T-helper 17 cell (primary cell): ENCODE measurements at regions not wholly inside any gene's neighbourhood (a gene's known extent, or its start where the extent isn't known, plus 50 kb on each side); places are given as distances from the start of the nearest gene placed in this dataset.
"Not testable (repeated sequence)": the region's sequence is repeated elsewhere in the genome, so short reads cannot be mapped to it uniquely, and the experiment has no call there.

ENCODE experiments used
- ATAC-seq: fragments of 150-1000 bp; cut with Tn5 transposase; 2 replicates; pipeline ENCODE4 v1.10.0; 2021; ENCODE audit warnings: mild to moderate bottlenecking, moderate library complexity
- DNase-seq, 3 donors: peaks; one replicate each; pipeline versions ENCODE4 v3.0.0 to v3.0.0-alpha.2; 2020 to 2021
- H3K9me3 ChIP-seq: one replicate; pipeline ENCODE4 v1.7.0; 2013; ENCODE audit warnings: low read length, mild to moderate bottlenecking; ENCODE audit not compliant: control insufficient read depth, poor library complexity, severe bottlenecking
- H3K27ac Mint-ChIP-seq: one replicate; pipeline ENCODE4 v1.8.0; 2022; ENCODE audit warnings: mild to moderate bottlenecking, moderate library complexity, mixed read lengths
- H3K27me3 Mint-ChIP-seq: one replicate; pipeline ENCODE4 v1.8.0; 2022; ENCODE audit warnings: mixed read lengths
- H3K36me3 Mint-ChIP-seq: one replicate; pipeline ENCODE4 v1.8.0; 2022; ENCODE audit warnings: low read depth, mixed read lengths
- H3K4me1 Mint-ChIP-seq: one replicate; pipeline ENCODE4 v1.8.0; 2022; ENCODE audit warnings: mild to moderate bottlenecking, mixed read lengths
- H3K4me3 Mint-ChIP-seq: one replicate; pipeline ENCODE4 v1.8.0; 2022; ENCODE audit warnings: mild to moderate bottlenecking, moderate library complexity, mixed read lengths

DNA sequence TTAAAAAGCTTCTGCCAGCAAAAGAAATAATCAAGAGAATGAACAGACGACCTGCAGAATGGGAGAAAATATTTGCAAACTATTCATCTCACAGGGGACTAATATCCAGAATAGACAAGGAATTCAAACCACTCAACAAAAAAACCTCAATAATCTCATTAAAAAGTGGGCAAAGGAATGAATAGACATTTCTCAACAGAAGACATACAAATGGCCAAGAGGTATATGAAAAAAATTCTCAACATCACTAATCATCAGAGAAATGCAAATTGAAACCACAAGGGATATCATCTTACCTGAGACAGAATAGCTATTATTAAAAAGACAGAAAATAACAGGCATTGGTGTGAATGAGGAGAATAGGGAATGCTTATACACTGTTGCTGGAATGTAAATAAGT, 270.0 kb downstream of the DACT1 start:
- H3K9me3 ChIP-seq, result no peaks in the 10 kb centered on the region
- H3K27ac Mint-ChIP-seq, result no peak overlapping the region
- H3K27me3 Mint-ChIP-seq, result peaks cover 8% of the 10 kb centered on the region
- no peaks in the 10 kb centered on the region for H3K4me1 Mint-ChIP-seq
- DNase-seq (no peak), ATAC-seq (no peak)
- H3K36me3 Mint-ChIP-seq, result no peaks in the 10 kb centered on the region
- H3K4me3 Mint-ChIP-seq, result no peak overlapping the region

DNA sequence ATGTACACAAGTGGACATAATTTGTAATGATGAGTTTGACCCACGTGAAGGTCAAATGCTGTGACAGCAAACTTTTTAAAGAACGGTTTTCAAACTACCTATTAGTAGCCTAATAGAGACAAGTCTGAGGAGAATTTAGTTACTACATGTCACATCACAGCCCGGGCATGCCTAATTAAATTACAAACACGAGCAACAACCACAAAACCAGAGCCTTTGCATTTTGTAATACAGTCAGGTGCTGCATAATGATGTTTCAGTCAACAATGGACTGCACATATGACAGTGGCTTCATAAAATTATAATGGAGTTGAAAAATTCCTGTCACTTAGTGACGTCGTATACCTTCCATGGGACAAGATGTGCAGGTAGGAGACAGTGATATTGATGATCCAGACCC, 274.5 kb downstream of the DACT1 start:
- no peaks in the 10 kb centered on the region for H3K36me3 Mint-ChIP-seq
- ATAC-seq (no peak), DNase-seq (no peak)
- H3K4me3 Mint-ChIP-seq, result no peak overlapping the region
- H3K27me3 Mint-ChIP-seq, result peaks cover 9% of the 10 kb centered on the region
- H3K4me1 Mint-ChIP-seq, result no peaks in the 10 kb centered on the region
- H3K9me3 ChIP-seq, result no peaks in the 10 kb centered on the region
- no peak overlapping the region for H3K27ac Mint-ChIP-seq

DNA sequence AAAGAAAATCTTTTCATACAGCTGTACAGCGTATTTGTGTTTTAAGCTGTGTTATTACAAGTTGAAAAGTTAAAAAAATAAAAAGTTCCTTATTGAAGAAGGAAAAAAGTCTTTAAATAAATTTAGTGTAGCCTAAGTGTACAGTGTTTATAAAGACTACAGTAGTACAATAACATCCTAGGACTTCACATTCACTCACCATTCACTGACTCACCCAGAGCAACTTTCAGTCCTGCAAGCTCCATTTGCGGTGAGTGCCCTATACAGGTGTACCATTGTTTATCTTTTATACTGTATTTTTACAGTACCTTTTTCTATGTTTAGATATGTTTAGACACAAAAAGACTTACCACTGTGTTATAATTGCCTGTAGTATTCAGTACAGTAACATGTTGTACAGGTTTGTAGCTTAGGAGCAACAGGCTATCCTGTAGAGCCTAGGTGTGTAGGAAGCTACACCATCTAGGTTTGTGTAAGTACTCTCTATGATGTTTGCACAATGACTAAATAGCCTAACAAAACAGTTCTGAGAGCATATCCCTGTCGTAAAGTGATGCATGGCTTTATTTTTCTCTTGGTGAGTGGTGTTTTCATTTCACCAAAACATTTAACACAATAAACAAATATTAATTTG, 275.2 kb downstream of the DACT1 start:
- H3K9me3 ChIP-seq, result no peaks in the 10 kb centered on the region
- ATAC-seq, result no peak
- H3K4me1 Mint-ChIP-seq, result no peaks in the 10 kb centered on the region
- H3K36me3 Mint-ChIP-seq, result no peaks in the 10 kb centered on the region
- no peak for DNase-seq
- H3K27ac Mint-ChIP-seq, result no peak overlapping the region
- H3K4me3 Mint-ChIP-seq, result no peak overlapping the region
- peaks cover 9% of the 10 kb centered on the region for H3K27me3 Mint-ChIP-seq

DNA sequence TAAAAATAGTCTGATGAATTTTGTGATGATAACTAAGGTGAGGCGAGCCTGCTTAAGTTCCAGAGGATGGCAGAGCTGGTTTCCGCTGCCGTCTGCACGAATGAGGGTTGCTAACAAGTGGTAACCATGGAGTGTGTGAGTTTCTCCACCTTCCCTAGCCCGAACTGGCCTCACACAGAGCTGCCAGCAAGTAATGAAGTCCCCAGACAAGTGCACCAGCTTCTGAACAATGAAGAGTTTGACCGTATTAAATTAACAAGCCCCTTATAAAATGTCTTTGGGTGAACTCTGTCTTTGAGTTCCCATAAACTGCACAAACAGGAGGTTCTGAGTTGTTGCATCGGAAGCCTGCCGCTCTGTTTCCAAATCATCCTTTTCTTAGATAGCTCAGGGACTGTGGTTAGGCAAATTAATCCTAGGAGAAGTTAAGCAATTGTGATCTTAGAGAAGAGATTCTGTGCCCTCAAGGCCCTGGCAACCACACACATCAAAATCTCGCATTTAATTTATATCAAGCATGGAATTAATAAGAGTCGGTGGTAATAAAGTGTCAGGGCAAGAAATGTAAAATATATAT, 274.1 kb upstream of the DAAM1 start:
- DNase-seq (no peak), ATAC-seq (no peak)
- Mint-ChIP-seq H3K4me1 (no peaks in the 10 kb centered on the region), H3K27ac (no peak overlapping the region), H3K4me3 (no peak overlapping the region), H3K36me3 (no peaks in the 10 kb centered on the region), H3K27me3 (peaks cover 9% of the 10 kb centered on the region)
- H3K9me3 ChIP-seq, result no peaks in the 10 kb centered on the region

DNA sequence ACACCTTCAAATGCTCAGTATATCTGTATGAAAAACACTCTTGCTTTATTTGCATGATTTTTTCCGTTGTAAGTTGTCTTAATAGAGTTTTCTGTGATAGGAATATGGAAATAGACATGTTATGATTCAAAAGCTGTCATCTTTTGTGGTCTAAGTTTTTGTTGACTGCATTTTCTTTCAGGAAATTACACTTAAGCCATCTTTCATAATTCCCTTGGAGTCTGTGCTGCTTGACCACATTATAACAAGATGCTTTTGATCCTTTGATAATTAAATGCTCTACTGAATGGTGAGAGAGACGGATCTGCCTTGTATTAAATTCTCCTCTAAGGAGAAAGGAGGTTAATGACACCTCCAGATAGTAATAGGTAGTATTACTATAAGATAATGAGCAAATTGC, 272.8 kb upstream of the DAAM1 start:
- Mint-ChIP-seq H3K27me3 (peaks cover 13% of the 10 kb centered on the region), H3K4me1 (no peaks in the 10 kb centered on the region), H3K36me3 (no peaks in the 10 kb centered on the region), H3K27ac (no peak overlapping the region), H3K4me3 (no peak overlapping the region)
- H3K9me3 ChIP-seq, result no peaks in the 10 kb centered on the region
- DNase-seq (no peak), ATAC-seq (no peak)

DNA sequence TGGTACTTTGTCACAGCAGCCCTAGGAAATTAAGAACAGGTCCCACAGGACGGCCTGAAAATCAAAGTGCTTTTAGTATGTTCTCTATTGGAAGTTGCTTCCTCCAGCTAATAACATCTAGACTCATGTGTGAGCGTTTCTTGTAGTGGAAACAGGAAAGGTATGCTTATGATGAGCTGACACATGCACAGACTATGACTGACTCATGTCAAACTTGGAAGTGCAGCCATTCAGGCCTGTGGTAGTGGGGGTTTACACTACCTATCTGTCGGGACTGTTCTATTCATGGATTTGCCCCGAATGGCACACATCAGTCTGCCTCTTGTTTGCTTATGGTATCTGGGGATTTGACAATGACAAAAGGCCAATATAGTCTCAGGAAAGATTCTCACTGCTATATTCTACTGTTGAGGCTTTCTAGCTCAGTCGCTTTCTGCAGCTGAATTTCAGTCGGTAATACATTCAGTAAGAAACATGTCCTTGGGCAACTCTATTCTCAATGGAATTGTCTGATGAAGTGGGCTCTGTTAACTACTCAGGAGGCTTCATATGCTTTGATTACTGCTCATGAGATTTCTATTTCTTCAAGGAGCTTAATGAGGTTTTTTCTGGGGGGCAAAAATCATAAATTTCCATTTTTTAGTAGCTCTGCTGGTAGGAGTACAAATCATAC, 270.3 kb upstream of the DAAM1 start:
- Mint-ChIP-seq H3K36me3 (no peaks in the 10 kb centered on the region), H3K27me3 (peaks cover 13% of the 10 kb centered on the region), H3K4me1 (no peaks in the 10 kb centered on the region), H3K27ac (no peak overlapping the region), H3K4me3 (no peak overlapping the region)
- no peaks in the 10 kb centered on the region for H3K9me3 ChIP-seq
- ATAC-seq, result no peak
- DNase-seq, result no peak

DNA sequence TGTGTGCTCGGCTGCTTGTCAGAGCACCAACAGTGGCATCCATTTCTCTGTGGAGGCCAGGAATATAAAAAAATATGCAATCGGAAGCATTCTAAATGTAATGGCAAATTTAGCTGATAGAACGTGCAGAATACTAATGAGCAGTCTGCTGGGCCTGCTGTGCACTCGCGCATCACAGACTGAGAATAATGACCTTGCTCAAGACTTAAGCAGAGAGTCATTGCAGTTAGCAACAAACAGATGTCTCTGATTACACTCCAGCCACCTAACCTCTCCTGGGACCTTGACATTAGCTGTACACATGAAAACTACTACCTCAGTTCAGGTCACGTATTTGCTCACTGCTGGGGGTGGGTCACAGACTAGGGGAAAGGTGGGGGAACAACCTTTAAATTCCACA, 269.2 kb upstream of the DAAM1 start:
- Mint-ChIP-seq H3K27ac (no peak overlapping the region), H3K36me3 (no peaks in the 10 kb centered on the region), H3K4me3 (no peak overlapping the region), H3K4me1 (no peaks in the 10 kb centered on the region), H3K27me3 (peaks cover 13% of the 10 kb centered on the region)
- no peaks in the 10 kb centered on the region for H3K9me3 ChIP-seq
- ATAC-seq (no peak), DNase-seq (no peak)

DNA sequence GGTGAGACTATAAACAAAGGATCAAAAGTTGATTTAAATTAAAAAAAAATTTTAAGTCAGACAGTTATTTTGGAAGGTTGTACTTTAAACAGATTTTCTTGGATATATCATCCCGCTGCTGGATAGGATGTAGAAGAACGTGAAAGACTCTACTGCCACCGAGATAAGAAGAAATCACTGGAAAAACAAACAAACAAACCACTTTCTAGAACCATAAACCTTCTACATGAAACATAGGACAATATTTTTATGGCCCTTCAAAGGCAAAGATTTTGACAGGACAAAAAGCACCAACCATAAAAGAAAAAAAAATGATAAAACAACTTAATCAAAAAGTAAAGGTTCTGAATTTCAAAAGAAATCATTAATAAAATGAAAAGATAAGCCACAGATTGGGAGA, 268.2 kb upstream of the DAAM1 start:
- DNase-seq, result no peak
- H3K27ac Mint-ChIP-seq, result no peak overlapping the region
- no peak for ATAC-seq
- no peaks in the 10 kb centered on the region for H3K4me1 Mint-ChIP-seq
- no peak overlapping the region for H3K4me3 Mint-ChIP-seq
- H3K36me3 Mint-ChIP-seq, result no peaks in the 10 kb centered on the region
- H3K9me3 ChIP-seq, result no peaks in the 10 kb centered on the region
- H3K27me3 Mint-ChIP-seq, result peaks cover 10% of the 10 kb centered on the region

DNA sequence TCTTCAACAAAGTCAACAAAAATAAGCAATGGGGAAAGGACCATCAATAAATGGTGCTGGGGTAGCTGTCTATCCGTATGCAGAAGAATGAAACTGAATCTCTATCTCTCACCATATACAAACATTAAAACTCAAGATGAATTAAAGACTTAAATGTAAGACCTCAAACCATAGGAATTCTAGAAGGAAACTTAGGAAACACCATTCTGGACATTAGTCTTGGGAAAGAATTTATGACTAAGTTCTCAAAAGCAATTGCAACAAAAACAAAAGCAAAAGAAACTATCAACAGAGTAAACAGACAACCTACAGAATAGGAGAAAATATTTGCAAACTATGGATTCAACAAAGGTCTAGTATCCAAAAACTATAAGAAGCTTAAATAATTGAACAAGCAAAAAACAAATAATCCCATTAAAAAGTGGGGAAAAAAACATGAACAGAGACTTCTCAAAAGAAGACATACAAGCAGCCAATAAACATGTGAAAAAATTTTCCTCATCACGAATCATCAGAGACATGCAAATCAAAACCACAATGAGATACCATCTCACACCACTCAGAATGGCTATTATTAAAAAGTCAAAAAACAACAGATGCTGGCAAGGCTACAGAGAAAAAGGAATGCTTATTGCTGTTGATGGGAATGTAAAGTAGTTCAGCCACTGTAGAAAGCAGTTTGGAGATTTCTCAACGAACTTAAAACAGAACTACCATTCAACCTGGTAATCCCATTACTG, 266.1 kb upstream of the DAAM1 start:
- H3K4me3 Mint-ChIP-seq, H3K4me1 Mint-ChIP-seq, H3K27me3 Mint-ChIP-seq, H3K27ac Mint-ChIP-seq, DNase-seq, ATAC-seq, H3K36me3 Mint-ChIP-seq, H3K9me3 ChIP-seq: not testable (repeated sequence)

DNA sequence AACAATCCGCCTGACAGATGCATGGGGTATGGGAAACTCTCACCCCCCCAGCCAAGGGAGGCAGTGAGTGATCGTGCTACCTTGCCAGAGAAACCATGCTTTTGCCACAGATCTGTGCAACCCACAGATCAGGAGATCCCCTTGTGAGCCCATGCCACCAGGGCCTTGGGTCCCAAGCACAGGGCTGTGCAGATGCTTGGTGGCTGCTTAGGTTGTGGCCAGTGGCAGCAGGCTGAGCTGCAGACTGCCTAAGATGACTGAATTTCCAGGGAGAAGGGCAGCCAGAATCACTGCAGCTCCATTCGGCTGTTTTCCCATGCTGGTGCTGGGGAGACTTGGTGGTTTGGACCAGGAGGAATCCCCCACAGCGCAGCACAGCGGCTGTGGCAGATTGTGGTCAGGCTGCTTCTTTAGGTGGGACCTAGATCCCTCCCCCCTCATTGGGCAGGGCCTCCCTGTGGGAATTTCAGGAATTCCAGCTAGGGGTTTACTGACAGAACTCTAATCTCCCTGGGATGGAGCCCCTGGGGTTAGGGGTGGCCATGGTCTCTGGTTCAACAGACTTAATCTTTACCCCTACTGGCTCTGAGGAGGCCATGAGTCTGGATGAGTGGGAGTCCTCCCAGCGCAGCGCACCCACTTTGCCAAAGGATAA, 264.6 kb upstream of the DAAM1 start:
- no peak for ATAC-seq
- Mint-ChIP-seq H3K4me1 (no peaks in the 10 kb centered on the region), H3K27me3 (peaks cover 4% of the 10 kb centered on the region), H3K4me3 (no peak overlapping the region), H3K27ac (no peak overlapping the region), H3K36me3 (no peaks in the 10 kb centered on the region)
- DNase-seq, result no peak
- no peaks in the 10 kb centered on the region for H3K9me3 ChIP-seq

DNA sequence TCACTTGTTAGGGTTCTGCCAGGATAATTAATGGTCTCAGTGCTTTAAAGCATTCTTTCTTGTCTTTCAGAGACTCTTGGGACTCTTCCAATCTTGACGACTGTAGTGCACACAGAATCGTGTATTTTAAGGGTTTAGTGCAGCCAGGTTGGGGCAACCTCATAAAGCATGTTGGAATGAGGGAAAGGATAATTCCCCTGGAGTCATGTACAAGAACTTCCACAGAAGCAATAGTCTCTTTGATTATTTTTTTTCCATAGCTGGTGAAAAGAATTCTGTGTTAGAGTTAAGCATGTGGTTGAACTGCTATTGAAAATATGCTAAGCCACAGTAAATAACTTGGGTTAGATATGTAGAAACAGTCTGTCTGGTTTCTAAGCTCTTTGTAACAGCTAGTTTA, 246.8 kb upstream of the DAAM1 start:
- Mint-ChIP-seq H3K36me3 (no peaks in the 10 kb centered on the region), H3K4me3 (no peak overlapping the region), H3K4me1 (no peaks in the 10 kb centered on the region), H3K27me3 (peaks cover 6% of the 10 kb centered on the region), H3K27ac (no peak overlapping the region)
- ATAC-seq, result no peak
- no peak for DNase-seq
- H3K9me3 ChIP-seq, result no peaks in the 10 kb centered on the region

DNA sequence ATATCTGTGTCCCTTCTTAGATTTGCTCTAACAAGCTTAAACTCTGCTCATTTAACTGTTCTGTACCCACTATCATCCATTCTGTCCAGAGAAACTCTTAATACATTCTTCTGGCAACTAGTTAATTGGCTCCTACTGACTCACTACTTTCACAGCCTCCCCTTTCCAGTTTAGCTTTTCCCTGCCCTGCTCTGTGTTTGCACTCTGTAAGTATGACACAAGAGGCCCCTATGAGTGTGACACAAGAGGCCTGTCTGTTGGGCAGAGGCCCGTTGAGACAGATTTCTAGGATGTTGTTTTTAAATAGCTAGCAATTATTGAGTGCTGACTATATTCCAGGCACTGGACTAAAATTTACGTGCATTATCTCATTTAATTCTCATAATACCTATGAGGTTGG, 246.0 kb upstream of the DAAM1 start:
- H3K27ac Mint-ChIP-seq, result no peak overlapping the region
- no peaks in the 10 kb centered on the region for H3K9me3 ChIP-seq
- no peaks in the 10 kb centered on the region for H3K36me3 Mint-ChIP-seq
- no peaks in the 10 kb centered on the region for H3K4me1 Mint-ChIP-seq
- ATAC-seq, result no peak
- DNase-seq, result no peak
- no peak overlapping the region for H3K4me3 Mint-ChIP-seq
- H3K27me3 Mint-ChIP-seq, result peaks cover 6% of the 10 kb centered on the region

DNA sequence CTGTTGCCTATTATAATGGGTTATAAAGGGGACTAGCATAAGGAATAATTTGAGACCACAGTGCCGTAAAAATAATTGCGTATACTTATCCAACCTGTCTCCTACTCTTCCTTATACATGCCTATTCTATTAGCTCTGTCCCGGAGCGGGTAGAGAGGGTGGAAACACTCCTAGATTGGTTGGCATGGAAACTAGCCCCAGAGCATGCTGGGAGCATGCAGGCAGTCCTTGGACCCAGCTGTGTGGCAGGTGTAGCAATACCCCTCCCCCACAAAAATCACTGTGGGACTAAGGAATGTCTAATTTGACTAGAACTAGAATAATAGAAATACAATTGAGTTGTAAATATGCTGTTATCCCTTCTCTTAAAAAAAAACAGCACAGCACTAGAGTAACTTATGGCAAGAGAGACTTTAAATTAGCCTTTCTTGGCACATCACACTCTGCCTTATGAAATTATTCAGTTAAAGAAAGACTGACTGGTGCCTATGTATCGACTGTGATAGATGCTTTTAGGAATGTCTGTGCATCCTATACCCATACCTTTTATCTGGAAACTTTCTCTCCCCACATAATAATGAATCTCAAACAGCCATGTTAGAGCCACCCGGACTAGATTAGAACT, 244.0 kb upstream of the DAAM1 start:
- H3K9me3 ChIP-seq, result no peaks in the 10 kb centered on the region
- ATAC-seq (no peak), DNase-seq (no peak)
- Mint-ChIP-seq H3K27ac (no peak overlapping the region), H3K36me3 (no peaks in the 10 kb centered on the region), H3K4me1 (no peaks in the 10 kb centered on the region), H3K27me3 (peaks cover 6% of the 10 kb centered on the region), H3K4me3 (no peak overlapping the region)
